HT-29 (cell line): ENCODE measurements at regions not wholly inside any gene's neighbourhood (a gene's known extent, or its start where the extent isn't known, plus 50 kb on each side); places are given as distances from the start of the nearest gene placed in this dataset.
"Not testable (repeated sequence)": the region's sequence is repeated elsewhere in the genome, so short reads cannot be mapped to it uniquely, and the experiment has no call there.

Experiments used
- DNase-seq: peaks from one replicate; pipeline ENCODE4 v3.0.0-alpha.2; 2015; ENCODE audit warnings: low spot score

DNA sequence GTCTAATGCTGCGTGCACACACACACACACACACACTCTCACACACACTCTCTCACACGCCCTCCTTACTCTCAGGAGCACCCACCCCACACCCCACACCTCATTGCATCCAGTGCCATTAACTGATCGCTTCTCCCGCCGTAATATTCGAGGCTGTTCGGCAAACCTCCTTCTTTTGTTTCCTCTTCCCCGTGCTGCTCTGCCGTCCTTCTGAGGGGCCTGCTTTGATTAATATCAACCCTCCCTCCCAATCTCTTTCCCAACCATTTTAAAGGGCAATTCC is 156.2 kb upstream of the TNRC6C start:
- DNase-seq, result no peak

DNA sequence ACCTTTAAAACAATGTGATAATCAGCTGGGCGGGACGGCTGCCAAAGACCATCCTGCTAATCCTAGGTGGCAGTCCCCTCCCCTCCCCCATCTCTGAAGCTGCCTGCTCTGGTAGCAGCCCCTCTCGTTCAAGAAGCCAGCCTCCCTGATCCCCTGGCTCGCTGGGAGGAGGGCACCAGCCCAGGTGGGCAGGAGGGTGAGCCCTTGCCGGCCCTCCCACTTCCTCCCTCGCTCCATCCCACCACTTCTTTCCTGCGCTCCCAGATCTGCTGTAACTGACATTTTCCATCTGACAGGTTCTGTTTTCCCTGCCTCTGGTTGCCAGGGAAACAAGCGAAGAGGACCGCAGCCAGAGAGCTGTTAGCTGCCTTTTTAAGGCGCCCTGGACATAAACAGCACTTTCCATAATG is 155.7 kb upstream of the TNRC6C start:
- no peak for DNase-seq

DNA sequence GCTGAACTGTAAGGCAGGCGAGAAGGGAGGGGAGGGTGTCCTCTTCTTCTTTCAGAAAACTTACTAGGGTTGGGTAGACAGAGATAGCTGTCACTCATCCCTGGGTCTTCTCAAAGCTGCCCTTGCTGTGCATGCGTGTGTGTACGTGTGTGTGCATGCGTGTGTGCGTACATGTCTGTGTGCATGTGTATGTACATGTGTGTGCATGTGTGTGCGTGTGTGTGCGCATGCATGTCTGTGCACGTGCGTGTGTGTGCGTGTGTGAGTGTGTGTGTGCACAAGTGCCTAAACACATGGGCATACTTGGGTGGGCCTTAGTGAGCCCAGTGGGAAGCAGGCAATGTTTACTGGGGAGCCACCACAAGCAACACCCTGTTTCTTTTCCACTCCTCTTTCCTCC is 154.8 kb upstream of the TNRC6C start:
- no peak for DNase-seq

DNA sequence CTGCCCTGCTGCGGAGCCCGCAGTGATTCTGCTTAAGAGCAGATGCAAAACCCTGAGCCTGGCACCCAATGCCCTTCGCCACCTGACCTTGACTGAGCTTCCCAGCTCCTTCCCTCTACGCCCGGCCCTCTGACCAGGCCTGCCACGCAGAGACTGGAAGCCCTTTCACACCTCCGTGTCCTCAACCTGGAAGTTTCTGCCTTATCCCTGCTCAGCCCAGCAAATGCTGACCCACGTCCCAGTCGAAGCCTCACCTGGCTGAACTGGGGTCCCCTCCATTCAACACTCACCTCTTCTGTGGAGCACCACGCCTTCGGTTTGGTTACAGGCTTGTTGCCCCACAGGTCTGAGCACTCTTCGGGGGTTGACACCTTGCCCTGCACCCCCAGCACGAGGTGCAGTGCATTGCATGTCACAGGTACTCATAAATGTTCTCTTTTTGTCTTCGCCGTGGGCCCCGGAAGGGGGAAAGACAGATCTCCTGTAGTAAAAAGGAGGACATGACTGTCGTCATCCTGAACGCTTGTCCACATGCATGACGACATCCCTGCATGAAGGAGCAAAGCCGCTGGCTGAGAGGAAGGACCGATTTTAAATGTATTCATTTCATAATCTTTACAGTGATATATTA is 153.6 kb upstream of the TNRC6C start:
- DNase-seq, result no peak

DNA sequence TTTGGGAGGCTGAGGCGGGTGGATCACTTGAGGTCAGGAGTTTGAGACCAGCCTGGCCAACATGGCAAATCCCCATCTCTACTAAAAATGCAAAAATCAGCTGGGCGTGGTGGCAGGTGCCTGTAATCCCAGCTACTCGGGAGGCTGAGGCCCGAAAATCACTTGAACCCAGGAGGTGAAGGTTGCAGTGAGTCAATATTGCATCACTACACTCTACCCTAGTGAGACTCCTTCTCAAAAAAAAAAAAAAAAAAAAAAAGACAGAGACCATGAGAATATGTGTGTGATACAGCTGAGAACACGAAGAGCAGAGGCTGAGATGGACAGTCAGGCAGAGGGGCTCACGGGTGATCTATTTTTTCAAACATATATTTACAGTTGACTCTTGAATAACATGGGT is 152.5 kb upstream of the TNRC6C start:
- not testable (repeated sequence) for DNase-seq

DNA sequence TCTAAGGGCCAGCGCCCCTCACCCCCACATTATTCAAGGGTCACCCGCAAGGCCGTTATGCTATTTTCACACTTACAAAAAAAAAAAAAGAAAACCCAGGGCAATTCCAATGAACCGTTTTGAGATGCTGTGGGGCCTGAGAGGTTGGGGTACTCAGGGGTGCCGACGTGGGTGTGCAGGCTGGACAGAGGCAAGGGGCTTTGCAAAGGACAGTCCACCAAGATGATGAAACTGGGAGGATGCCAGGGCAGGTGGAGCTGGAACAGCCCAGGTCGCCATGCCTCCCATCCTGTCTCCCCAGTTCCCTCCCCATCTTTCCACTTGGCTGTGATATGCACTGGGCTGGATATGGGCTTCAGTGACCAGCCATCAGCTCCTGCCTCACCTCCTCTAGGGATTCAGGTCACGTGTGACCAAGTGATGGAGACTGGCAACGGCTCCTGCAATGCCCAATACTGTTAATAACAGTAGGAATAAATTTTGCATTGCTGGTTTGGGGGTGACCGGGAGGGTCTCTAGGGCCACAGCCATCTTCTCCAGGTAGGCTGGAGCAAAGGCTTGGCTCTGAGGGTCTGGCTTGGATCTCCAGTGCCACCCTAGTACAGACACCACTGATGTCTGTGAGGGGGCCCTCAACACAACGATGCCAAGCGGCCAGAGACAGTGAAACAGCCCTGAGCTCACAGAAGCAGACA is 151.3 kb upstream of the TNRC6C start:
- DNase-seq, result no peak

DNA sequence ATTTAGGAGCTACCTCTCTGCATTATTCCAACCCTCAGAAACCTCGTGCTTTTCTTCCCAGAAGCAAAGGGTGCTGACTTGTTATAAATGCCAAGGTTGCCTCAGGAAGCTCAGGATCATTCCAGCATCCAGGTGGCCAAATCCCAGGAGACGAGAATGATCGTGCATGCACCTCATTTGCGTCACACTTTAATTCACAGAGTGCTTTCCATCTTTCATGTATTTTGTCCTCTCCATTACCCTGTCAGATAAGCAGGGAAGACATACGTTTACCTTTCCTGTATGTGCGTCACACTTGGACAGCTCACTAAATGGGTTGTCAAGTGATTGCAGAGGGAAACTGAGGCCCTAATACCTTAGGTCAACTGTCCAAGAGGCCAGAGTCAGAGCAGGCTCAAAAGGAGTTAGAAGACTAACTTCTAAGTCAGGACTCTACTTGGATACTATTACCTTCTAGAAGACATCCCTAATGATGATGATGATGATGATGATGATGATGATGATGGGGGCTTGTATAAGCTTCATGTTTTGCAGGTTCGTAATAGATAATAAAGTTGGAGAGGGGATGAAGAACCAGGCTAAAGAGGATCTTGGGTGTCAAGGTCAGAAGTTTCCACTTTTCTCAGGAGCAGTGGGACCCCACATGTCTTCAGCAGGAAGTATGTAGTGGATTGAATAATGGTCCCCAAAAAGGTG is 150.6 kb upstream of the TNRC6C start:
- no peak for DNase-seq

DNA sequence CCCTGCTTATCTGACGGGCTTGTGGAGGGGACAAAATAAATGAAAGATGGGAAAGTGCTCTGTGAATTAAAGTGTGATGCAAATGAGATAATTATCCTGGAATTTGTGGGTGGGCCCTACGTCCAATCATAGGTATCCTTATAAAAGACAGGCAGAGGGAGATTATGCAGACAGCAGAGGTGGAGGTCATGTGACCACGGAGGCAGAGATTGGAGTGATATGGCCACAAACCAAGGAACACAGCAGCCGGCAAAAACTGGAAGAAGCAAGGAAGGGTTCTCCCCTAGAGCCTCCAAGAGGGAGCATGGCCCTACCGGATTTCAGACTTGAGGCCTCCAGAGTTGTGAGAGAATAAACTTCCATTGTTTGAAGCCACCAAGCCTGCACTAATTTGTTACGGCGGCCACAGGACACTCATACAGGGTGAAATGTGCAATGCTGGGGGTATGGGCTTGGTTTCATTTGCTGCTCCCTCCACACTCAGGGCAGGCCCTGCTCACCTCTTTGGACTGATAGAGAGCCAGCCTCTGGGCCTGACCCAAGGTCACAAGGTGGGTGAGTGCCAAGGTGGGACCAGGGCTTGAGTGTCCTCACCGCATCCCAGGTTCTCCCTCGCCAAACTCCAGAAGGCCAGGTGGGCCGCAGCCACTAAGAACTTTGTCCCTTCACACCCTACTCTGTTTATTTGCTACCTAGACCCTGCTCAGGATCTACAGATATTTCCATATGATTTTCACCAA is 149.6 kb upstream of the TNRC6C start:
- DNase-seq, result no peak

DNA sequence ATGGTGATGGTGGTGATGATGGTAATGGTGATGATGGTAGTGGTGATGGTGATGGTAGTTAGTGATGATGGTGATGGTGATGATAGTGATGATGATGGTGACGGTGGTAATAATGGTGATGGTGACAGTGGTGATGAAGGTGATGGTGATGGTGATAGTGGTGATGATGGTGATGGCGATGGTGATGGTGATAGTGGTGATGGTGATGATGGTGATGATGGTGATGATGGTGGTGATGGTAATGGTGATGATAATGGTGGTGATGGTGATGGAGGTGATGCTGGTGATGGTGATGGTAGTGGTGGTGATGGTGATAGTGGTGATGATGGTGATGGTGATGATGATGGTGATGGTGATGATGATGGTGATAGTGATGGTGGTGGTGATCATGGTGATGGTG is 148.7 kb upstream of the TNRC6C start:
- no peak for DNase-seq

DNA sequence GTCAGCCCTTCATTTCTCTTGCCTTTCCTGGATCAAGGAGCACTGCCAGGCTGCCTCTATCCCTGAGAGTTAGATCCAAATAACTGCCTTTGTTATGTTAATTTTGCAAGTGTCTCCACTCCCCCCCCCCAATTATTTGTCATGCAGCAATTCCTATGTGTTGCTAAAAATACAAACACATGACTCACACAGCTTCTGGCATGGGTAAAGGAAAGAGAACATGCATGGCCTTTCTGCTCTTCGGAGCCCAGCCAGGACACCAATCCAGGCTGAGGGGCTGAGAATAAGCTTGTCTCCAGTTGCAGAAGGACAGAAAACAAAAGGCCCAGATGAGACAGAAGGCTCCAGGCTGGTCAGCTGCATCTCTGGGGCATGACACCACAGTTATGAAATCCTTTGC is 148.0 kb upstream of the TNRC6C start:
- DNase-seq, result no peak

DNA sequence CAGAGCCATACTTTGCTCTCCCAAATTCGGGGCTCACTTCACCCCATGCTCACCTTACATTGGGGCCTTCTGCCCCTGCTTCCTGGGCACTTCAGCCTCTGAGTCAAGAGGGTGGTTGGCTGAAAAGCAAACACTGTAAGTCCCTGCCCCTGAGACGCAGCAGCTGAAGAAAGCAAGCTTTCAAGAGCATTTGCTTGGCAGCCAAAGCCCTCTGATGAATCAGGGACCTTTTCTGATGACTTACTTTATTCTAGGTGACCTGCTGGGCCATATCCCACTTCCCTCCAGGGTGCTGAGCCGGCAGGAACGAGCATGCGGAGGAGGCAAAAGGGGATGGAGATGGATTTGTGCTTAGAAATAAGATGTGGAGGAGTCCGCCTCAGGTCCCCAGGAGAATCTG is 147.0 kb upstream of the TNRC6C start:
- no peak for DNase-seq

DNA sequence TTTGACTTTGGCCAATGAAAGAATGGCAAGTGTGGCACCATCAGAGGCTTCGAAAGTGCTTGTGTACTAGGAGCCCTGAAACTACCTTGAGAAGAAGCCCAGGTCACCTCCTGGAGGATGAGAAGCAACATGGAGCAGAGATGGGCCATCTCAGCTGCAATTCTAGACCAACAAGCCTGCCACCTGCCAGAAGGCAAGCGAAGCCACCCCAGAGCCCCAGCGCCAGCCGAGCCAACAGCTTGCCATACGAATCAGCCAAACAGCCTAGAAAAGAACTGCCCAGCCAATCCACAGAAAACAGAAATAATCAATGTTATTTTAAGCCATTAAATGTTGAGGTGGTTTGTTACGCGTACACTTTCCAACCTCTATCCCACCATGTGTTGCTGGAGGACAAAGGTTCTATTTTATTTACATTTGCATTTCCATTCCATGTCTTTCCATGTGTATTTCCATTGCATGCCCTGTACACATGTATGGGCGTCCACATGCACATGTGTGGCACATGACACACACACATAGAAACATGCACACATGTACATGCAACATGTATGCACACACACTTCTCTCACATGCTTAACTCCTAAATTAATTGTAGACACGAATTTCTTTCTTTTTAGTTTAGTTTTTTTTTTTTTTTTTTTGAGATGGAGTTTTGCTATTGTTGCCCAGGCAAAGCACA is 144.3 kb upstream of the TNRC6C start:
- no peak for DNase-seq

DNA sequence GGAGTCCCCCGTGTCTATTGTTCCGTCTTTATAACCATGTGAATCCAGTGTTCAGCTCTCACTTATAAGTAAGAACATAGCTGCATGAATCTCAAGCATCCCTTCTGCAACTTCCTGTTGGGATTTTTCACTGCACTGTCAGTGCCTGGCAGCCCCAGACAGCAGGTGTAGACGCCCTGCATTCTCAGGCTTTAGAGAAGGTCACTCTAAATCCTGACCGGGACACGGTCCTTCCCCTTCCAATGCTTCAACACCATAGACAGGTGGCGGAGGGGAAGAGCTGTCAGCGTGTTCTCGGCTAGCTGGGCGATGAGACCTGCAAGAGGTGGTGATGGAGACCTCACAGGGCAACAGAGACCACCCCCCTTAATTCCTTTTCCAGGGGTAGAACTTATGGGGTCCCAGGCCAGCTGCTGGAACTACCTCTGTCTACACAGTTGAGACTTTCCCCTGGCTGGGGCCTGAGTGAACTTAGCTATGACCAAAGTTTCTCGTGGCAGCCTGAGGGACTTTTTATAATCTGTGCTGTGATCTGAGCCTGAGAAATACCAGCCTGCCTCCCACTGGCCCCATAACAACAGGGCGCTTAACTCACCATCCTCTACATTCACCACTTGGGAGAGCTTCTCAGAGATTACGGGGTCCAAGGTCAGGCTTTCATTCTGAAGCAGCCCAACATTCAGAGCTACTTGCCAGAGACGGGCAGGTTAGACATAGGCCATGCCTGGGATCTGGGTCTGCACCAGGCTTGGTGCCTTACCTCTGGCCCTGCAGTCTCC is 143.2 kb upstream of the TNRC6C start:
- no peak for DNase-seq

DNA sequence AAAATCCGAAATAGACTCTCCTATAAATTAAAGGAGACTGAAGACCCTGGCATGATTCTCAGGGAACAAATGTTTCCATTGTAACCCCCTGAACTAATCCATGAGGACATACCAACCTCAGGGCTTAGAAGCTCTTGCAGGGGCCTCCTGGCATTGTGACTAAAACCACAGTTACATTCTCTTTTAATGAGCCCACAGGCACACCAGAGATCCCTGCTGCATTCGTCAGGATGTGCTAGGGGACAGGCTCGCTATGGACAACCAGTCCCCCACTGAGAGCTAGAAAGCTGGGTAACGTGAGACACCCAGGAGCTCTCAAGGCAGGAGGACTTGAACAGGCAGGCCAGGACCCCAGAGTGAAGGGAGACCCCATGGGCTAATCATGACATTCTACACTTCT is 140.6 kb upstream of the TNRC6C start:
- no peak for DNase-seq

DNA sequence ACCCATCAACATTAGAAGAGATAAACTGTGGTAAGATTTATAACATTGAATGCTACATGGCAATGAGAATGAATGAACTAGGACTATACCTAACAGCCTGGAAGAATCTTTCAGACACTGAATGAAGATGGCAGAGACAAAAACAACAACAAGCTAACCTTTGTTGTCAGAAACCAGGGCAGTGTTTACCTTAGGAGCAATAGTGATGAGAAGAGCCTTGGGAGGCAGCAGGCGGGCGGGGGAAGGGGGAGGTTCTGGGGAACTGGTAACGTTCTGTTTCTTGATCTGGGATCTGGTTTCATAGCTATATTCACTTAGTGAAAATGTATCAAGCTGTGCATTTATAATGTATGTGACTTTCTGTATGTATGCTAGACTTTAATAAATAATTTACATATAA is 139.0 kb upstream of the TNRC6C start:
- DNase-seq, result no peak

DNA sequence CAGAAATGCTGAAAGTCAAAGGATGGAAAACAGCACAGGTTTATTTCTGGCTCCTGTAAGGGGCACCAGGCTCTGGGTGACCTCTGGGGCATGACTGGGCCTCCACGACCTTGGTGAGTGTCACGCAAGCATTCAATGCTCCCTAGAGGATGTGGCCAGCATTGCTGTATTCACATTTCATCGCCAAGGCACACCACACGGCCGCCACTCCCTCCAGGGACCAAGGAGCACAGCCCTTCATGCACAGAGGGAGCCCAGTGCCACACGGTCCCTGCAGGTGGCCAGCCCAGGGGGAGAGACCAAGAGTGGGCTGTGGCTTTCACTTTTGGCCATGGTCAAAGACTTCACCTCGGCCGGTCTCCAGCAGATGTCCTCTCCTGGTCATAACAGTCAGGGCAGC is 137.4 kb upstream of the TNRC6C start:
- no peak for DNase-seq

DNA sequence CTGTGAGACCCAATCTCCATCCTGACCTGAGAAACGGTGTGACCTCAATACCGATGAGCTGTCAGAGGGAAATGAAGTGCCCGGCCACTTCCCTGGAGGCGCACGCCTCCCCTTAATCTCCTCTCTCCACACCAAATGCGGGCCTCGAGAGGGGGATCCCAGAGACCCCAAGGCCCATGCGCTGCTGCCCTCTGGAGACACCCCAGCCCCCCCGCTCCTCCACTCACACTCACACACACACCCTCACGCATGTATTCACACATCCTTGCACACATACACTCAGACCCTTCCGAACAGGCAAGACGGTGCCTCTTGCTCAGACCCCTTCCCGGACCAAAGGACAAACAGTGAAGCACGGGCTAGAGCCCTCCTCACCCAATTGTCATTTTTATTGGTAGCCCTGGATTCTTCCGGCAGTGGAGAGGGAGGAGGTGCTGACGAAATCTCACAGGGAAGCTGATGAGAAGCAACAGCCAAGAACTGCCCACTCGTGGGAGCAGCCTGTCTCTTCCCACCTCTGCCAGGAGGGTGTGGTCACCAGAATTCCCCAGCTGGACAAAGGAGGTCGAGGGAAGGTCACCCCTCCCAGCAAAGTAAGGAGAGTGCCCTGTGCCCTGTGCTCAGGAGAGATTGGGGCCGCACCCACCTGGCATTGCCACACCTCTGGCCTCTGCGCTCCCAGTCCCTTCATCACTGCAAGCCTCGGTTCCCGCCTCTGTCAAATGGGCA is 136.0 kb upstream of the TNRC6C start:
- DNase-seq, result no peak

DNA sequence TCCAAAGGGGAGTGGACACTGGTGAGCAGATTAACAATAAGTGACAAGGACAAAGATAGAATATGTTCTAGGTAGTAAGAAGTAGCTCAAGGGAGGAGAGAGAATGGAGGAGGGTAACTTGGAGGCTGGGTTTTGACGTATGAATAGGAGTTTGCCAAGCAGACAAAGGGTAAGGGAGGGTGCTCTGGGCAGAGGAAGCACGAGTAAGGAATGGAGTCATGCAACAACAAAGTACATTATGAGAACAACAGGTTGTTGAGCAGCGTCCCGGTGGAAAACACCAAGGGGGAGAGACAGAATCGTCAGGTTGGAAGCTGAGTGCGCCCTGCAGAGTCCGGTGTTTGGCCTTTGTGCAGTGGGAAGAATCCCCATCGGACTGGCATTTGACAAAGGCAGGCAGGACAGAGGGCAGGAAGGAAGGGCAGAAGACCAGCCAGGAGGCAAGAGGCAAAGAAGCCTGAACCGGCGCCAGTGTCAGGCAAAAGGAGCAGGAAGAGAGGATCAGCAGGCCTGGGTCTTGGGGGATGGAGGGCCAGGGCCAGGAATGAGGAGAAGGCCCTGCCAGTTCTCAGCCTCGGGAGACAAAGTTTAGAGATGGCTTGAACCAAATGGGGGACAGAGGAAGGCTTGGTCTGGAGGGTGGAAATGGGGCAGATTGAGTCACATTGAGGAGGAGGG is 134.3 kb upstream of the TNRC6C start:
- DNase-seq, result no peak

DNA sequence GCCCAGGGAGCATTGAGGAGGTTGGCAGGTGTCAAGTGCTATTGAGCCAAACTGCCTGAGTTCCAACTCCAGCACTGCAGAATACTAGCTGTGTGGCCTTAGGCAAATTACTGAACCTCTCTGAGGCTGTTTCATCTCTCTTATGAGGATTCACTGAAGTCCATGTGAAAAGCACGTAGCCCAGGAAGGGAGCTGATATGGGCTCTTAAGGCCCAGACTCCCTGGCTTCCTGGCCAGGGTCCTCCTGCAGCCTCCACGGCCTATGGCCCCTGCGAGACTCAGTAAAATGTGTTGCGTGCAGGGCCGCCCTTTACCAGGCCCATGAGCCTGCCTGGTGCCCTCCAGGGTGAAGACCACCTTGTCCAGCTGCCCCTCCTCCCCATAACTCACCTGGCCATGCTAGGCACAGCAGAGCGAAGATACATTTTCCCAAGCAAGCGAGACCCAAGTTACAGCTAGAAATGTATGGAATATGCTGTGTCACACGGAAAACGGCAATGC is 133.7 kb upstream of the TNRC6C start:
- DNase-seq, result no peak

DNA sequence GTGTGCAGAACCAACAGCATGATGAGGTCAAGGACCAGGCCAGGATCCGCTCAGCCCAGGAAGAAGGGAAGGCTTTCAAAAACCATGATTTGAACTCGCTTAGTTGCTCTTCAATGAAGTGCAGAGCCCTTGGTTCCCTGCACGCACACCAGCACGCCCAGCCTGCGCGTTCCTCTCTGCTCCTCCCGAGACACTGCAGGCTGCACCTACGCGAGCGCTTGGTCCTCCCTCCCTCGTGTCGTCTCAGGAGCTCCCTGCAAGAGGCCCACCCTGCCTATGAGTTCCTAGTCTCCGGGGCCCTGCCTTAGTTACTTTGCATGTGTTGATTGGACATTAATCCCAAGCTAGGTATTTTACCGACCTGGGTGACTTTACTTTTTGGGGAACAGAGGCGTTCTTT is 132.9 kb upstream of the TNRC6C start:
- DNase-seq, result no peak
